ENCODE measurements at regions not wholly inside any gene's neighbourhood (a gene's known extent, or its start where the extent isn't known, plus 50 kb on each side); places are given as distances from the start of the nearest gene placed in this dataset.
"Not testable (repeated sequence)": the region's sequence is repeated elsewhere in the genome, so short reads cannot be mapped to it uniquely, and the experiment has no call there.

DNA sequence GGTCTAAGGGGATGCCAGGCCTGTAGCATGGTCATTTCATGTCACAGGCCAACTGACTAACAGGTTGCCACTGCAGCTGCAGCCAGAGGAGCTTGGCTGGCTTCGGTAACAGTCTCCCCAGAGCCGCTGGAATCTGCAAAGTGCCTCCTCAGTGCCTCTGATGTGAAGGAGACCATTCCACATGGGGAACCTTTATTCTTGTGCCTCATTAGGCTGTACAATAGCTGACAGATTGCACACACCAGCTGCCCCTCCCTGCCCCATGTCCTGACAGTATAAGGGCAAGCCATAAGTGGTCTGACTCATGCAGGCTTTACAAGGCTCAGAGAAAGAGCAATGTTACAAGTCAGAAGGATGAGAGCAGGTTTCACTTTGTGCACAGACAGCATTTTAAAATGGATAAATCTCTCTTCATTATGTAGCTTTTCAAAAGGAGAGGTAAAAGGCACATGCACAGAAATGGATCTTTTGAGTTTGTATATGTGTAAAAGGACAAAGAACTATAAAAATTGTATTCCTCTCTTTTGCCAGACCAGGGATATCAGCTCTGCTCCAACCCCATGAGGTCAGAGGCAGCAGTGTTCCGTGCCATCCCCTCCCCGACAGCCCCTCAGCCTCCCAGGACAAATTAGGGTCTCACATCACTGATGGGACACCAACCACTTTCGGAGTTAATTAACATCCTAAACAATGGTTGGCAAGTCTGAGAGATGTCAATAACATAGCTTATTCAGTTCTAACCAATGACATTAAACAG, 467.8 kb downstream of the TMEM232 start:
- peak; percentile 90 to 96 for DNase-seq

DNA sequence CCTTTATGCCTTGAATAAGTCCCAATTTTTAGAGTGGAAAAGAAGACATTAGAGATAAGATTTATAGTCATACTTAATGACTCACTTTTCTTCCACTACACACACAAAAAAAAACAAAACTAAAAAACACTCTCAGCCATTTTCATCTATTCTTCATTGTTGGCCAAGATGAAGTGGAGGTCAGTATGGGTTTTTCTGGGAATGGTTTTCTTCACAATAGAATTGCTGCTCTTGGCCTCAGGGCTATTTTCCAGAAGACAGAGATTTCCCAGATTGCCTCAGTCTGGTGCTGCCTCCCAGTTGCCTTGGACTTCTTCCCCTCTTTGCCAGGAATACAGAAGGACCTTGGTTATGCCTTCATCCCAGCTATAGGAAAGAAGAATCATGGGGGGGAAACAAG, 463.7 kb downstream of the TMEM232 start:
- no peak for DNase-seq

GRCh38 chr5:110264661-110265060, 461.8 kb downstream of the TMEM232 start:
- DNase-seq: no peak

DNA sequence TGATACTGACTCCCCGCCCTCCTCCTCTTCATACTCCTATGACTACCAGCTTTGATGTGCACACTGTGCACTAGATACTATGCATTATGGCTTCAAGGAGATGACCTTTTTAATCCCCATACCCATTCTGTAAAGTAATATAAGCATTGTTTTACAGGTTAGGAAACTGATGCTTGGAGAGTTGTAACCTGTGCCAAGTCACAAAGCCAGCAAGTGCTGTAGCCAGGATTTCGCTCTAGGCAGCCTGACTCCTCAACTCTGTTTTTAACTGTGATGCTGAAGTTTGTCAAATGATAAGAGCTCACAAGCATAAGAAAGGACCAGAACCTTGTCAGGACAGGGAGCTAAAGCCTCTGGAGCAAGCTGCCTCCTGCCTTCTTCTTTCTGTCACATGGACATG, 461.3 kb downstream of the TMEM232 start:
- DNase-seq: no peak

DNA sequence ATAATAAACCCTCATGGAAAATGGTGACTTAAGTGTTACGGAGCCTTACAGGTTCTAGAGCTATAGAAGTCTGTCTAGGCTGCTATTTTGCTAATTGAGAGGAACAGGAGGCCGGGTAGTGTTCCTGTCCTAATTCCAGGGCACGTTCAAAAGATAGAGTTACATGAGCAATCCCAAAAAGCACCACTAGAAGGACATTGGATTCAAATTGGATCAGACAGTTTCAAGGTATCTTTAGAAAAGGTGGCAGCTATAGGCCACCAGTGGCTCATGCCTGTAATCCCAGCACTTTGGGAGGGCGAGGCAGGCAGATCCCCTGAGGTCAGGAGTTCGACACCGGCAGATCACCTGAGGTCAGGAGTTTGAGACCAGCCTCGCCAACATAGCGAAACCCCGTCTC, 458.8 kb downstream of the TMEM232 start:
- DNase-seq: no peak

DNA sequence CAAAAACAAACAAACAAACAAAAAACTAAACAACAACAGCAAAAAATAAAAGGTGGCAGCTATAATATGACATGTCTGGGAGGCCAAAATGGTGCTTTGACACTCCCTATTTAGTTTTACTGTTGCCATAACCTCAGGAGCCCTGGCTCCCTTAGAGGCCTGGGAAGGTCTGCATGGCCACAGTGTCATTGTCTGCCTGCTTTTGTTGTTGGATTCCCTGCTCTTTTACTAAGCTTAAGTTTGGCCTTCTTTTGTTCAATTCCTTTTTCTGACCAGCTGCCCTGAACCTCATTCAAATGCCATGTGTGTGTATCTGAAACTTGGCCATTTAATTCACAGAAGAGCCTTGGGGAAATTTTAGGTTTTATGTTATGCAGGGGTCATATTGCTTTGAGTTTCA, 458.2 kb downstream of the TMEM232 start:
- DNase-seq: no peak

- DNase-seq: no peak
Observed at GRCh38 chr5:110268985-110269384, 457.5 kb downstream of the TMEM232 start.

- no peak for DNase-seq
Observed at GRCh38 chr5:110269478-110270142, 456.9 kb downstream of the TMEM232 start.

- DNase-seq: no peak
Observed at GRCh38 chr5:110275878-110276277, 450.6 kb downstream of the TMEM232 start.

GRCh38 chr5:110278449-110278848, 448.0 kb downstream of the TMEM232 start:
- not testable (repeated sequence) for DNase-seq

GRCh38 chr5:110284121-110284520, 442.4 kb downstream of the TMEM232 start:
- not testable (repeated sequence) for DNase-seq

GRCh38 chr5:110288766-110289511, 437.5 kb downstream of the TMEM232 start:
- DNase-seq: peak in 1 of 2 experiments; percentile 68

GRCh38 chr5:110289512-110289810, 437.0 kb downstream of the TMEM232 start:
- no peak for DNase-seq

- DNase-seq: no peak
Observed at GRCh38 chr5:110290542-110290941, 435.9 kb downstream of the TMEM232 start.

DNA sequence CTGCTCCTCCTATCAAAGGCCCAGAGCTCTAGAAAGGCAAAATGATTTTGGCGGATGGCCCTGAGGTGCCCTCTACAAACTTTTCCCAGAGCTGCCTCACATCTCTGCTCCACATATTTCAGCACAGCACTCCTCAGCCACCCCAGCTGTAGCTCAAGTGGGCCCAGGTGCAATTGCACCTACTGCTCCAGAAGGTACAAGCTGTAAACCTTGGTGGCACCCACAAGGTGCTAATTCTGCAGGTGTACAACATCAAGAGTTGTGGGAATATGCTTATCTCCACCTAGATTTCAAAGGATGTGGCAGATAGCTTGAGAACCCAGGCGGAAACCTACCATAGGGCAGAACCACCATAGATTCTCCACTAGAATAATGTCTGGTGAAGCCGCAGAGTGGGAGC, 432.2 kb downstream of the TMEM232 start:
- DNase-seq: no peak

DNA sequence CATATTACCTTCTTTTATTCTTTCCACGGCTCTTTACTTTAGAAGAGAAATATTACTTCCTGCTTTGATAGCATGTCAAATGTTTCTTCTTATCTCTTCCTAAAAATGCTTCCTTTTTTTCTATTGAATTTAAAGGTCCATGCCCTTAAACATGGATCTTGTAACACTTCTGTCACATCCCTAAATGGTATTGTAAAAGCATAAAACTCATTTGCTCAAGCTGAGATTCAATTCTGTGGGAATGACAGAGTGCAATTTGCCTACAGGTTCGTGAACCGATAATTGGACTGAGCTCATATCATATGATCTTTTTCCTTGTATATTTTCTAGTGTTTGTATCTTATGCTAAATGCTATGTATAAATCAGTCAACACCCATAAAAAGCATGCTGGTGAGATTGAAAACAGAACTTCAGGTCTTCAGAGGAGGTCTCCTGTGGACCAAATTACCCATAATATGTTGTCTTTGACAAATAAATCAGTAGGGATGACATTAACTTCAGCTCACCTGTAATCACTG, 429.3 kb downstream of the TMEM232 start:
- no peak for DNase-seq

DNA sequence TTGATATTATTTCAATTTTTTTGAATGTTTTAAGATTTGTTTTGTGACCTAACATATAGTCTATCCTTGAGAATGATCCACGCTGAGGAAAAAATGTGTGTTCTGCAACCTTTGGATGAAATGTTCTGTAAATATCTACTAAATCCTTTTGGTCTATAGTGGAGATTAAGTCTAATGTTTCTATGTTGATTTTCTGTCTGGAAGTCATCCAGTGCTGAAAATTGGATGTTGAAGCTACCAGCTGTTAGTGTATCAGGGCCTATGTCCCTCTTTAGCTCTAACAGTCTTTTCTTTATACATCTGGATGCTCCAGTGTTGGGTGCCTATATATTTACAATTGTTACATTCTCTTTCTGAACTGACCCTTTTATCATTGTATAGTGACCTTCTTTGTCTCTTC, 422.3 kb downstream of the TMEM232 start:
- DNase-seq: no peak

- no peak for DNase-seq
Observed at GRCh38 chr5:110306650-110307049, 419.8 kb downstream of the TMEM232 start.

DNA sequence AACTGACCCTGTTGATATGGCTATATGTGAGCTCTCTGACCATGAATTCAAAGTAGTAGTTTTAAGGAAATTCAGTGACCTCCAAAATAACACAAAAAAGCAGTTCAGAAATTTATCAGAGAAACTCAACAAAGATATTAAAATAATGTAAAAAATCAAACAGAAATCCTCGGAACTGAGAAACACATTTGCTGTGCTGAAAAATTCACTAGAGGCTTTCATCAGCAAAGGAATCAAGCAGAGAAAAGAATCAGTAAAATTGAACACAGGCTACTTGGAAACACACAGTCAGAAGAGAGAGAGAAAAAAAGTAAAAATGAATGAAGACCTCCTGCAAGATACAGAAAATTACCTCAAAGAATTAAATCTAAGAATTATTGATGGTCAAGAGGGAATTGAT, 417.2 kb downstream of the TMEM232 start:
- DNase-seq: no peak

GRCh38 chr5:110316566-110316965, 409.9 kb downstream of the TMEM232 start:
- not testable (repeated sequence) for DNase-seq

GRCh38 chr5:110321117-110321516, 405.4 kb downstream of the TMEM232 start:
- DNase-seq: no peak

- no peak for DNase-seq
Observed at GRCh38 chr5:110323357-110323756, 403.1 kb downstream of the TMEM232 start.

DNA sequence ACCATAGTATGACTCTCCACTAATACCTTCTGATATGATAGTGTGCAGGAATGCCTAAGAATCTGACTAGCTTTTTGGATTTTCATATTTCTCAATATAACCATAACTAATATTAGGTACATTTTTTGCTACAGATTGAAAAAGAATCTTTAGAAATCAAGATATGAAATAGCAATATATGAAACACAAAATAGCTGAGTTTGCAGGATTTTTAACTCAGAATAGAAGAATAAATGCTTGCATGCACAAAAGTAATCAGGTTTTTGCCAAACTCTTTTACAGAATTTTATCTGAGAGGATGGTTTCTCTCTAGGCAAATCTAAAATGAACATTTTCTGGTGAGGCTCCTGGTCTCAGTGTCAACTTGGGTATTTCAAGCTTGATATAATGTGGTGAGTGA, 402.6 kb downstream of the TMEM232 start:
- no peak for DNase-seq

DNA sequence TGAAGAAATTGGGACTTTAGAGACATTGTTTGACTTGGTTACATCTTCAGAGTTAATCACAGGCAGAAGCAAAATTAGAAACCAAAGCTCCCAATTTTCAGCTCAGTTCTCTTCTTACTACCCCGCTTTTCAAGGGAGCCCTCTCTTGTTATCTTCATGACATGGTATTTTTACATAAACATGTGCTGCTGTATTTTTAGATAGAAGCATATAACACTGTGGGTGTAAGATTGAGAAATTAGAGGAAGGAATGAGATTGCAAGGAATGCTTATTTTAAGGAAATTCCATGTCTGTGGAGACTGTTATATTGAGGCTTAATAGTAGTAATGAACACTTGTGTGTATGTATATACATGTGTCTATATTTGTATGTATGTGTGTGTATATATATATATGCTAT, 401.6 kb downstream of the TMEM232 start:
- DNase-seq: no peak

All from NCI-H524 (cell line).